IMR-90 (cell line): ENCODE measurements at regions not wholly inside any gene's neighbourhood (a gene's known extent, or its start where the extent isn't known, plus 50 kb on each side); places are given as distances from the start of the nearest gene placed in this dataset.

Experiments used
- ATAC-seq: fragments of 200-7000 bp; cut with Tn5 transposase; 2 replicates; pipeline ENCODE4 v1.9.1; 2020; ENCODE audit warnings: low read depth, mild to moderate bottlenecking, moderate library complexity
- BruUV-seq: library from RNA; stranded (reverse); fragments of 400-500 nt; replicated peaks from 2 replicates; lab custom pipeline; 2021; lab: Mats Ljungman, UMichigan
- CTCF ChIA-PET: fragments of 300-600 bp; formaldehyde crosslinking; extraction: SDS; loops from one replicate; lab custom pipeline; 2021; ENCODE audit warnings: antibody characterized with exemption; lab: Yijun Ruan, JAX
- POLR2A ChIA-PET: fragments of 300-600 bp; sonication (Branson Sonifier 250); formaldehyde crosslinking; loops from one replicate; lab custom pipeline; 2022; ENCODE audit warnings: antibody characterized with exemption; ENCODE audit not compliant: unreplicated experiment; lab: Charles Lee
- DNase-seq: peaks from one replicate; pipeline ENCODE4 v3.0.0; 2013
- H2AFZ ChIP-seq: replicated peaks from 2 replicates; pipeline ENCODE3; 2013; ENCODE audit warnings: low read length, mild to moderate bottlenecking; ENCODE audit not compliant: poor library complexity
- H2AK5ac ChIP-seq: 2 replicates; pipeline ENCODE4 v1.6.1; 2013; ENCODE audit warnings: low read depth, low read length, inconsistent platforms
- H2AK9ac ChIP-seq: replicated peaks from 2 replicates; pipeline ENCODE3; 2013; ENCODE audit warnings: mild to moderate bottlenecking, low read depth, low read length, moderate library complexity; ENCODE audit not compliant: poor library complexity
- H2BK120ac ChIP-seq: 2 replicates; pipeline ENCODE4 v1.6.1; 2013; ENCODE audit warnings: low read depth, low read length, inconsistent platforms
- H2BK15ac ChIP-seq: 3 replicates; pipeline ENCODE4 v1.6.1; 2013; ENCODE audit warnings: low read depth, low read length, inconsistent platforms
- H2BK20ac ChIP-seq: 2 replicates; pipeline ENCODE4 v1.6.1; 2013; ENCODE audit warnings: low read depth, mild to moderate bottlenecking, inconsistent platforms, low read length, moderate library complexity
- H2BK5ac ChIP-seq: 2 replicates; pipeline ENCODE4 v1.6.1; 2013; ENCODE audit warnings: mild to moderate bottlenecking, low read depth, low read length, inconsistent platforms; ENCODE audit not compliant: poor library complexity, severe bottlenecking
- H3K14ac ChIP-seq: replicated peaks from 2 replicates; pipeline ENCODE4 v1.6.1; 2013; ENCODE audit warnings: low read depth, low read length, inconsistent platforms
- H3K18ac ChIP-seq: 2 replicates; pipeline ENCODE4 v1.6.1; 2013; ENCODE audit warnings: low read depth, low read length, control low read depth
- H3K23ac ChIP-seq: 2 replicates; pipeline ENCODE4 v1.6.1; 2013; ENCODE audit warnings: low read depth, low read length, inconsistent platforms
- H3K27ac ChIP-seq: 2 replicates; pipeline ENCODE4 v1.5.1; 2013; ENCODE audit warnings: mild to moderate bottlenecking, control low read depth, low read length; ENCODE audit not compliant: insufficient read depth
- H3K27me3 ChIP-seq: 2 replicates; pipeline ENCODE4 v1.6.1; 2013; ENCODE audit warnings: low read length; ENCODE audit not compliant: control insufficient read depth, insufficient read depth
- H3K36me3 ChIP-seq: 2 replicates; pipeline ENCODE4 v1.6.1; 2013; ENCODE audit warnings: low read length, mixed read lengths; ENCODE audit not compliant: control insufficient read depth, insufficient read depth
- H3K4ac ChIP-seq: 2 replicates; pipeline ENCODE4 v1.6.1; 2013; ENCODE audit warnings: low read depth, low read length, inconsistent platforms
- H3K4me1 ChIP-seq: 2 replicates; pipeline ENCODE4 v1.6.1; 2013; ENCODE audit warnings: low read length, mixed read lengths; ENCODE audit not compliant: control insufficient read depth, insufficient read depth
- H3K4me2 ChIP-seq: 2 replicates; pipeline ENCODE4 v1.6.1; 2013; ENCODE audit warnings: low read depth, mild to moderate bottlenecking, control low read depth, low read length, moderate library complexity
- H3K4me3 ChIP-seq: 2 replicates; pipeline ENCODE4 v1.5.1; 2013; ENCODE audit warnings: low read depth, mild to moderate bottlenecking, control low read depth, low read length, moderate library complexity; ENCODE audit not compliant: insufficient read depth
- H3K56ac ChIP-seq: 2 replicates; pipeline ENCODE4 v1.6.1; 2013; ENCODE audit warnings: low read length, inconsistent platforms; ENCODE audit not compliant: insufficient read depth; ENCODE audit errors: extremely low read depth
- H3K79me1 ChIP-seq, 2 experiments: 2 replicates each; pipeline ENCODE4 v1.6.1; 2013; ENCODE audit warnings: low read length in 2 of 2, inconsistent platforms in 1 of 2, low read depth in 1 of 2
- H3K9ac ChIP-seq: 2 replicates; pipeline ENCODE4 v1.6.1; 2013; ENCODE audit warnings: low read depth, low read length, control low read depth
- H3K9me1 ChIP-seq: 2 replicates; pipeline ENCODE4 v1.6.1; 2013; ENCODE audit warnings: low read length, inconsistent platforms; ENCODE audit not compliant: insufficient read depth
- H3K9me3 ChIP-seq: 2 replicates; pipeline ENCODE4 v1.6.1; 2013; ENCODE audit warnings: low read length; ENCODE audit not compliant: control insufficient read depth, insufficient read depth
- H4K20me1 ChIP-seq: 2 replicates; pipeline ENCODE4 v1.6.1; 2013; ENCODE audit warnings: low read length, inconsistent platforms; ENCODE audit not compliant: insufficient read depth
- H4K5ac ChIP-seq: 2 replicates; pipeline ENCODE4 v1.6.1; 2013; ENCODE audit warnings: mild to moderate bottlenecking, low read depth, low read length, control low read depth
- H4K8ac ChIP-seq, 2 experiments: 2 replicates each; pipeline ENCODE4 v1.6.1; 2013; ENCODE audit warnings: low read depth in 2 of 2, low read length in 2 of 2, control low read depth in 1 of 2, inconsistent platforms in 1 of 2
- H4K91ac ChIP-seq: 2 replicates; pipeline ENCODE4 v1.6.1; 2013; ENCODE audit warnings: low read depth, low read length, inconsistent platforms; ENCODE audit not compliant: insufficient read depth
- BHLHE40 ChIP-seq: fragments of 150-350 bp; IDR thresholded peaks from 2 replicates; pipeline ENCODE4 v1.6.1; 2016; ENCODE audit warnings: mild to moderate bottlenecking, low read depth, low read length
- CEBPB ChIP-seq: IDR thresholded peaks from 2 replicates; pipeline ENCODE4 v1.6.1; 2012; ENCODE audit warnings: low read depth, low read length, improper control_type of control experiment
- CHD1 ChIP-seq: IDR thresholded peaks from 2 replicates; pipeline ENCODE4 v1.6.1; 2012; ENCODE audit warnings: low read depth, low read length, improper control_type of control experiment
- MAFK ChIP-seq: IDR thresholded peaks from 2 replicates; pipeline ENCODE4 v1.6.1; 2012; ENCODE audit warnings: low read depth, low read length, improper control_type of control experiment
- RAD21 ChIP-seq: IDR thresholded peaks from 2 replicates; pipeline ENCODE4 v1.6.1; 2012; ENCODE audit warnings: low read length, improper control_type of control experiment
- RFX5 ChIP-seq: IDR thresholded peaks from 2 replicates; pipeline ENCODE4 v1.8.0; 2012; ENCODE audit warnings: low read depth, mild to moderate bottlenecking, low read length, moderate library complexity
- WGBS, 2 experiments: methylation state at CpG; one replicate each; pipeline versions ENCODE4 v1.1.5 to v1.1.7; 2013; ENCODE audit warnings: missing lambda C conversion rate in 2 of 2; ENCODE audit not compliant: insufficient read length in 1 of 2; ENCODE audit errors: extremely low coverage in 2 of 2; 5-methylcytosine and 5-hydroxymethylcytosine counted together
- dilution Hi-C: fragments of 300-500 bp; cut with HindIII; formaldehyde crosslinking; loops from one replicate; pipeline ENCODE4 v1.14.3; 2018; ENCODE audit warnings: low sequenced_read_pairs; ENCODE audit not compliant: unreplicated experiment
- in situ Hi-C: fragments of 300-500 bp; cut with MboI; formaldehyde crosslinking; loops from 3 replicates; pipeline ENCODE4 v1.14.3; 2019; ENCODE audit warnings: low sequenced_read_pairs, inconsistent platforms, mixed read lengths
- intact Hi-C: fragments of 100-400 bp; cut with micrococcal nuclease; formaldehyde crosslinking; loops from 2 replicates; pipeline ENCODE4 v1.10.0; 2022
- TF ChIP-seq, protein P1 (sequence below): conservative IDR thresholded peaks from 2 replicates; pipeline ENCODE4 v1.5.1; 2012; ENCODE audit warnings: mild to moderate bottlenecking, low read depth, low read length, improper control_type of control experiment
- TF ChIP-seq, protein P2 (sequence below): fragments of 150-350 bp; IDR thresholded peaks from 2 replicates; pipeline ENCODE4 v1.6.1; 2016; ENCODE audit warnings: low read depth, mild to moderate bottlenecking, low read length, moderate library complexity, borderline replicate concordance

DNA sequence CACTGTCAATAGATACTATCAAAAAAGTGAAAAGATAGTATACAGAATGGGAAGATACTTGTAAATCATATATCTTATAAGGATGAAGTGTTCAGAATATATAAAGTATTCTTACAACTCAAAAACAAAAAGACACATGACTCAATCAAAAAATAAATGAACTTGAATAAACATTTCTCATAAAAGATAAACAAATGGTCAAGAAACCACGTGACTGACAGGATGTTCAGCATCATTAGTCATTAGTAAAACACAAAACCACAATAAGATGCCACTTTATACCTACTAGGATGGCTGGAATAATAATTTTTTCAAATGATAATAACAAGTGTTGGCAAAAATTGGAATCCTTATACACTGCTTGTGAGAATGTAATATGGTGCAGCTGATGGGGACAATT lies 729.1 kb upstream of the HS3ST5 start:
- TF ChIP-seq BHLHE40 (no peak), CEBPB (no peak), MAFK (no peak), CHD1 (no peak), RFX5 (no peak), RAD21 (no peak)
- TF ChIP-seq, protein P1, sequence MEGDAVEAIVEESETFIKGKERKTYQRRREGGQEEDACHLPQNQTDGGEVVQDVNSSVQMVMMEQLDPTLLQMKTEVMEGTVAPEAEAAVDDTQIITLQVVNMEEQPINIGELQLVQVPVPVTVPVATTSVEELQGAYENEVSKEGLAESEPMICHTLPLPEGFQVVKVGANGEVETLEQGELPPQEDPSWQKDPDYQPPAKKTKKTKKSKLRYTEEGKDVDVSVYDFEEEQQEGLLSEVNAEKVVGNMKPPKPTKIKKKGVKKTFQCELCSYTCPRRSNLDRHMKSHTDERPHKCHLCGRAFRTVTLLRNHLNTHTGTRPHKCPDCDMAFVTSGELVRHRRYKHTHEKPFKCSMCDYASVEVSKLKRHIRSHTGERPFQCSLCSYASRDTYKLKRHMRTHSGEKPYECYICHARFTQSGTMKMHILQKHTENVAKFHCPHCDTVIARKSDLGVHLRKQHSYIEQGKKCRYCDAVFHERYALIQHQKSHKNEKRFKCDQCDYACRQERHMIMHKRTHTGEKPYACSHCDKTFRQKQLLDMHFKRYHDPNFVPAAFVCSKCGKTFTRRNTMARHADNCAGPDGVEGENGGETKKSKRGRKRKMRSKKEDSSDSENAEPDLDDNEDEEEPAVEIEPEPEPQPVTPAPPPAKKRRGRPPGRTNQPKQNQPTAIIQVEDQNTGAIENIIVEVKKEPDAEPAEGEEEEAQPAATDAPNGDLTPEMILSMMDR, result no peak
- TF ChIP-seq, protein P2, sequence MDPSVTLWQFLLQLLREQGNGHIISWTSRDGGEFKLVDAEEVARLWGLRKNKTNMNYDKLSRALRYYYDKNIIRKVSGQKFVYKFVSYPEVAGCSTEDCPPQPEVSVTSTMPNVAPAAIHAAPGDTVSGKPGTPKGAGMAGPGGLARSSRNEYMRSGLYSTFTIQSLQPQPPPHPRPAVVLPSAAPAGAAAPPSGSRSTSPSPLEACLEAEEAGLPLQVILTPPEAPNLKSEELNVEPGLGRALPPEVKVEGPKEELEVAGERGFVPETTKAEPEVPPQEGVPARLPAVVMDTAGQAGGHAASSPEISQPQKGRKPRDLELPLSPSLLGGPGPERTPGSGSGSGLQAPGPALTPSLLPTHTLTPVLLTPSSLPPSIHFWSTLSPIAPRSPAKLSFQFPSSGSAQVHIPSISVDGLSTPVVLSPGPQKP, result no peak
- Histone ChIP-seq H3K36me3 (no peaks in the 10 kb centered on the region), H3K4me3 (no peak overlapping the region), H3K9ac (no peak overlapping the region), H3K4ac (no peak overlapping the region), H3K23ac (no peak overlapping the region), H3K18ac (no peak overlapping the region), H3K79me1 (no peaks in the 10 kb centered on the region), H3K14ac (no peak overlapping the region), H4K5ac (no peak overlapping the region), H2AFZ (no peak overlapping the region), H3K27me3 (no peaks in the 10 kb centered on the region), H3K27ac (no peak overlapping the region), H3K4me1 (no peaks in the 10 kb centered on the region), H2AK5ac (no peak overlapping the region), H2BK15ac (no peak overlapping the region), H3K9me3 (peaks cover 4% of the 10 kb centered on the region; the same call in 1 of the 2 replicates), H3K56ac (no peak overlapping the region), H4K8ac (no peak overlapping the region), H2AK9ac (no peak overlapping the region), H3K9me1 (no peaks in the 10 kb centered on the region), H4K91ac (no peak overlapping the region), H3K4me2 (no peak overlapping the region), H2BK20ac (no peak overlapping the region), H4K20me1 (no peaks in the 10 kb centered on the region), H2BK5ac (no peak overlapping the region), H2BK120ac (no peak overlapping the region)
- WGBS, 2 experiments, result no CpG with 5 or more reads among the region's 1 CpG
- no TSS peak for BruUV-seq
- in situ Hi-C loops (no loop called here), dilution Hi-C loops (no loop called here), intact Hi-C loops (no loop called here)
- POLR2A ChIA-PET, result no interaction called here
- DNase-seq (no peak), ATAC-seq (no peak)
- CTCF ChIA-PET, result no interaction called here
